HepG2 (cell line): ENCODE measurements at regions not wholly inside any gene's neighbourhood (a gene's known extent, or its start where the extent isn't known, plus 50 kb on each side); places are given as distances from the start of the nearest gene placed in this dataset.

Experiments
- ATAC-seq: fragments of 200-7000 bp; cut with Tn5 transposase; 3 replicates; pipeline ENCODE4 v1.9.1; 2020; ENCODE audit warnings: mild to moderate bottlenecking, moderate library complexity
- BruUV-seq: library from RNA; stranded (reverse); fragments of 400-500 nt; replicated peaks from 2 replicates; lab custom pipeline; 2021; lab: Mats Ljungman, UMichigan
- CTCF ChIA-PET: fragments of 300-600 bp; formaldehyde crosslinking; extraction: SDS; loops from one replicate; lab custom pipeline; 2021; ENCODE audit warnings: low total read pairs, inconsistent platforms, low intra/inter-chr PET ratio; lab: Yijun Ruan, JAX
- POLR2A ChIA-PET: fragments of 350-600 bp; sonication (Branson Sonifier 250); formaldehyde crosslinking; loops from one replicate; lab custom pipeline; 2020; ENCODE audit warnings: antibody characterized with exemption, inconsistent platforms; lab: Yijun Ruan, JAX
- DNase-seq: peaks from one replicate; pipeline ENCODE4 v3.0.0-alpha.2; 2015; ENCODE audit warnings: low spot score
- FAIRE-seq: peaks from 3 replicates; lab custom pipeline; 2011; peaks lifted over from hg19 to GRCh38; lab: Jason Lieb, UNC
- H2AFZ ChIP-seq: one replicate; pipeline ENCODE4 v1.6.1; 2011; ENCODE audit warnings: low read length, inconsistent platforms
- H3K27ac ChIP-seq: fragments of 300-600 bp; 3 replicates; pipeline ENCODE4 v1.8.0; 2011; ENCODE audit warnings: mixed run types, mild to moderate bottlenecking, mixed read lengths, low read length, inconsistent platforms; ENCODE audit not compliant: insufficient read depth; ENCODE audit errors: extremely low read length
- H3K27me3 ChIP-seq, 2 experiments: fragments of 200-600 bp in 1 of 2; 2 replicates in 1 of 2; 3 replicates in 1 of 2; pipeline versions ENCODE4 v1.6.0 to v1.8.0; 2011; ENCODE audit warnings: low read length in 2 of 2, mild to moderate bottlenecking in 2 of 2, moderate library complexity in 2 of 2, inconsistent platforms in 1 of 2; ENCODE audit not compliant: insufficient read depth in 2 of 2, control insufficient read depth in 1 of 2
- H3K36me3 ChIP-seq, 2 experiments: fragments of 200-600 bp in 1 of 2; replicated peaks in 1 of 2; 2 replicates in 1 of 2; 3 replicates in 1 of 2; pipeline versions ENCODE4 v1.5.1 to v1.8.0; 2011; ENCODE audit warnings: low read length in 2 of 2, inconsistent platforms in 1 of 2; ENCODE audit not compliant: insufficient read depth in 2 of 2, control insufficient read depth in 1 of 2
- H3K4me1 ChIP-seq: 2 replicates; pipeline ENCODE4 v1.5.1; 2012; ENCODE audit warnings: low read length, inconsistent platforms; ENCODE audit not compliant: insufficient read depth
- H3K4me2 ChIP-seq: 2 replicates; pipeline ENCODE4 v1.6.0; 2011; ENCODE audit warnings: low read depth, low read length, inconsistent platforms
- H3K4me3 ChIP-seq, 3 experiments: fragments of 200-600 bp in 1 of 3; sonication (generic), shearing (Covaris generic) in 1 of 3; replicated peaks in 1 of 3; 2 replicates each; pipeline ENCODE4 v1.5.1; 2011 to 2016; ENCODE audit warnings: low read length in 3 of 3, inconsistent platforms in 2 of 3, low read depth in 2 of 3, mild to moderate bottlenecking in 2 of 3, control low read depth in 1 of 3, mixed read lengths in 1 of 3; ENCODE audit not compliant: insufficient read depth in 1 of 3
- H3K79me2 ChIP-seq: one replicate; pipeline ENCODE4 v1.6.1; 2011; ENCODE audit warnings: low read length, inconsistent platforms; ENCODE audit not compliant: insufficient read depth
- H3K9ac ChIP-seq: 2 replicates; pipeline ENCODE4 v1.6.0; 2011; ENCODE audit warnings: mild to moderate bottlenecking, low read depth, low read length, inconsistent platforms; ENCODE audit not compliant: insufficient read depth
- H3K9me3 ChIP-seq: 2 replicates; pipeline ENCODE4 v1.5.1; 2012; ENCODE audit warnings: mild to moderate bottlenecking, low read length
- H4K20me1 ChIP-seq: 2 replicates; pipeline ENCODE4 v1.6.0; 2011; ENCODE audit warnings: inconsistent platforms, mild to moderate bottlenecking, low read length, moderate library complexity; ENCODE audit not compliant: insufficient read depth
- ETV5 ChIP-seq: IDR thresholded peaks from 2 replicates; pipeline ENCODE4 v1.6.1; 2018; ENCODE audit warnings: missing biosample characterization, missing genetic modification reagents, inconsistent platforms, borderline replicate concordance
- HNF1A ChIP-seq, 2 experiments: sonication (generic) in 1 of 2; formaldehyde crosslinking in 1 of 2; IDR thresholded peaks; 2 replicates each; pipeline versions ENCODE4 v1.4.0 to v1.6.1; 2016 to 2020; ENCODE audit warnings: borderline replicate concordance in 1 of 2, low read depth in 1 of 2, mild to moderate bottlenecking in 1 of 2, missing genetic modification reagents in 1 of 2
- HNRNPLL ChIP-seq: fragments of 200-400 bp; formaldehyde crosslinking; IDR thresholded peaks from 2 replicates; pipeline ENCODE4 v1.6.1; 2017; ENCODE audit warnings: mild to moderate bottlenecking, low read depth, low read length; ENCODE audit not compliant: poor library complexity, severe bottlenecking
- IRF2 ChIP-seq: IDR thresholded peaks from 2 replicates; pipeline ENCODE4 v1.6.1; 2018; ENCODE audit warnings: missing genetic modification reagents, missing compliant biosample characterization
- KDM6A ChIP-seq: IDR thresholded peaks from 2 replicates; pipeline ENCODE4 v1.6.1; 2016; ENCODE audit warnings: low read depth
- UBTF ChIP-seq: sonication (generic); formaldehyde crosslinking; IDR thresholded peaks from 2 replicates; pipeline ENCODE4 v1.4.0; 2020; ENCODE audit warnings: mild to moderate bottlenecking, missing genetic modification reagents
- ZKSCAN8 ChIP-seq: IDR thresholded peaks from 2 replicates; pipeline ENCODE4 v1.6.1; 2016; ENCODE audit warnings: borderline replicate concordance, missing genetic modification reagents, missing compliant biosample characterization
- WGBS: methylation state at CpG from one replicate; pipeline ENCODE4 v1.1.6; 2017; ENCODE audit warnings: low lambda C conversion rate; 5-methylcytosine and 5-hydroxymethylcytosine counted together
- in situ Hi-C: cut with HindIII; loops from 2 replicates; pipeline ENCODE4 v1.10.0; 2017; ENCODE audit warnings: low pct_unique_long_range_greater_than_20kb; ENCODE audit not compliant: extremely low pct_ligation_motif_present
- intact Hi-C: fragments of 100-400 bp; cut with micrococcal nuclease; formaldehyde crosslinking; loops from one replicate; pipeline ENCODE4 v1.10.0; 2022; ENCODE audit not compliant: unreplicated experiment

GRCh38 chr13:80906860-80907259, 565.9 kb upstream of the SPRY2 start:
- no peak overlapping the region for H3K4me3 ChIP-seq
- H3K27me3 ChIP-seq, result no peaks in the 10 kb centered on the region
- in situ Hi-C loops (no loop called here), intact Hi-C loops (no loop called here)
- DNase-seq (no peak), ATAC-seq (no peak), FAIRE-seq (no peak)
- H3K4me1 ChIP-seq, result no peaks in the 10 kb centered on the region
- no peak overlapping the region for H3K4me2 ChIP-seq
- H3K9ac ChIP-seq, result no peak overlapping the region
- no TSS peak for BruUV-seq
- CTCF ChIA-PET, result no interaction called here
- POLR2A ChIA-PET, result no interaction called here
- H2AFZ ChIP-seq, result no peak overlapping the region
- H3K79me2 ChIP-seq, result no peaks in the 10 kb centered on the region
- no peaks in the 10 kb centered on the region for H4K20me1 ChIP-seq
- H3K9me3 ChIP-seq, result no peaks in the 10 kb centered on the region; the same call in 1 of the 2 replicates
- 18% methylated on average over 2 of the region's 2 CpGs for WGBS
- H3K27ac ChIP-seq, result no peak overlapping the region
- no peaks in the 10 kb centered on the region for H3K36me3 ChIP-seq
- no peak for TF ChIP-seq KDM6A (CRISPR knock-in tag)
- TF ChIP-seq IRF2 (CRISPR knock-in tag), result no peak
- no peak for TF ChIP-seq ZKSCAN8
- TF ChIP-seq HNF1A (IDR thresholded peaks at IDR 0.05; ENCODE audit: low read depth), result no peak
- no peak for TF ChIP-seq HNF1A (CRISPR knock-in tag; IDR thresholded peaks at IDR 0.05; ENCODE audit: borderline replicate concordance)
- no peak for TF ChIP-seq UBTF
- TF ChIP-seq HNRNPLL, result no peak
- TF ChIP-seq ETV5 (CRISPR knock-in tag), result no peak
